HepG2 (cell line): ENCODE measurements at regions not wholly inside any gene's neighbourhood (a gene's known extent, or its start where the extent isn't known, plus 50 kb on each side); places are given as distances from the start of the nearest gene placed in this dataset.

Experiments
- ATAC-seq: fragments of 200-7000 bp; cut with Tn5 transposase; 3 replicates; pipeline ENCODE4 v1.9.1; 2020; ENCODE audit warnings: mild to moderate bottlenecking, moderate library complexity
- BruUV-seq: library from RNA; stranded (reverse); fragments of 400-500 nt; replicated peaks from 2 replicates; lab custom pipeline; 2021; lab: Mats Ljungman, UMichigan
- CTCF ChIA-PET: fragments of 300-600 bp; formaldehyde crosslinking; extraction: SDS; loops from one replicate; lab custom pipeline; 2021; ENCODE audit warnings: low total read pairs, inconsistent platforms, low intra/inter-chr PET ratio; lab: Yijun Ruan, JAX
- POLR2A ChIA-PET: fragments of 350-600 bp; sonication (Branson Sonifier 250); formaldehyde crosslinking; loops from one replicate; lab custom pipeline; 2020; ENCODE audit warnings: antibody characterized with exemption, inconsistent platforms; lab: Yijun Ruan, JAX
- DNase-seq: peaks from one replicate; pipeline ENCODE4 v3.0.0-alpha.2; 2015; ENCODE audit warnings: low spot score
- FAIRE-seq: peaks from 3 replicates; lab custom pipeline; 2011; peaks lifted over from hg19 to GRCh38; lab: Jason Lieb, UNC
- H2AFZ ChIP-seq: one replicate; pipeline ENCODE4 v1.6.1; 2011; ENCODE audit warnings: low read length, inconsistent platforms
- H3K27ac ChIP-seq: fragments of 300-600 bp; 3 replicates; pipeline ENCODE4 v1.8.0; 2011; ENCODE audit warnings: mixed run types, mild to moderate bottlenecking, mixed read lengths, low read length, inconsistent platforms; ENCODE audit not compliant: insufficient read depth; ENCODE audit errors: extremely low read length
- H3K27me3 ChIP-seq, 2 experiments: fragments of 200-600 bp in 1 of 2; 2 replicates in 1 of 2; 3 replicates in 1 of 2; pipeline versions ENCODE4 v1.6.0 to v1.8.0; 2011; ENCODE audit warnings: low read length in 2 of 2, mild to moderate bottlenecking in 2 of 2, moderate library complexity in 2 of 2, inconsistent platforms in 1 of 2; ENCODE audit not compliant: insufficient read depth in 2 of 2, control insufficient read depth in 1 of 2
- H3K36me3 ChIP-seq, 2 experiments: fragments of 200-600 bp in 1 of 2; replicated peaks in 1 of 2; 2 replicates in 1 of 2; 3 replicates in 1 of 2; pipeline versions ENCODE4 v1.5.1 to v1.8.0; 2011; ENCODE audit warnings: low read length in 2 of 2, inconsistent platforms in 1 of 2; ENCODE audit not compliant: insufficient read depth in 2 of 2, control insufficient read depth in 1 of 2
- H3K4me1 ChIP-seq: 2 replicates; pipeline ENCODE4 v1.5.1; 2012; ENCODE audit warnings: low read length, inconsistent platforms; ENCODE audit not compliant: insufficient read depth
- H3K4me2 ChIP-seq: 2 replicates; pipeline ENCODE4 v1.6.0; 2011; ENCODE audit warnings: low read depth, low read length, inconsistent platforms
- H3K4me3 ChIP-seq, 3 experiments: fragments of 200-600 bp in 1 of 3; sonication (generic), shearing (Covaris generic) in 1 of 3; replicated peaks in 1 of 3; 2 replicates each; pipeline ENCODE4 v1.5.1; 2011 to 2016; ENCODE audit warnings: low read length in 3 of 3, inconsistent platforms in 2 of 3, low read depth in 2 of 3, mild to moderate bottlenecking in 2 of 3, control low read depth in 1 of 3, mixed read lengths in 1 of 3; ENCODE audit not compliant: insufficient read depth in 1 of 3
- H3K79me2 ChIP-seq: one replicate; pipeline ENCODE4 v1.6.1; 2011; ENCODE audit warnings: low read length, inconsistent platforms; ENCODE audit not compliant: insufficient read depth
- H3K9ac ChIP-seq: 2 replicates; pipeline ENCODE4 v1.6.0; 2011; ENCODE audit warnings: mild to moderate bottlenecking, low read depth, low read length, inconsistent platforms; ENCODE audit not compliant: insufficient read depth
- H3K9me3 ChIP-seq: 2 replicates; pipeline ENCODE4 v1.5.1; 2012; ENCODE audit warnings: mild to moderate bottlenecking, low read length
- H4K20me1 ChIP-seq: 2 replicates; pipeline ENCODE4 v1.6.0; 2011; ENCODE audit warnings: inconsistent platforms, mild to moderate bottlenecking, low read length, moderate library complexity; ENCODE audit not compliant: insufficient read depth
- PCBP1 ChIP-seq: fragments of 200-400 bp; formaldehyde crosslinking; IDR thresholded peaks from 2 replicates; pipeline ENCODE4 v1.6.1; 2017; ENCODE audit warnings: mild to moderate bottlenecking, low read depth, low read length, borderline replicate concordance
- SATB2 ChIP-seq: sonication (generic); formaldehyde crosslinking; IDR thresholded peaks from 2 replicates; pipeline ENCODE4 v1.5.0; 2020; ENCODE audit warnings: missing genetic modification reagents
- SOX5 ChIP-seq: IDR thresholded peaks from 2 replicates; pipeline ENCODE4 v1.6.1; 2016; ENCODE audit warnings: borderline replicate concordance
- TBP ChIP-seq: sonication (generic); formaldehyde crosslinking; IDR thresholded peaks from 2 replicates; pipeline ENCODE4 v1.5.0; 2020; ENCODE audit warnings: missing genetic modification reagents
- WGBS: methylation state at CpG from one replicate; pipeline ENCODE4 v1.1.6; 2017; ENCODE audit warnings: low lambda C conversion rate; 5-methylcytosine and 5-hydroxymethylcytosine counted together
- in situ Hi-C: cut with HindIII; loops from 2 replicates; pipeline ENCODE4 v1.10.0; 2017; ENCODE audit warnings: low pct_unique_long_range_greater_than_20kb; ENCODE audit not compliant: extremely low pct_ligation_motif_present
- intact Hi-C: fragments of 100-400 bp; cut with micrococcal nuclease; formaldehyde crosslinking; loops from one replicate; pipeline ENCODE4 v1.10.0; 2022; ENCODE audit not compliant: unreplicated experiment
- TF ChIP-seq, protein P1 (sequence below): sonication (generic); formaldehyde crosslinking; IDR thresholded peaks from 2 replicates; pipeline ENCODE4 v1.9.0; 2021; ENCODE audit warnings: missing genetic modification reagents, mild to moderate bottlenecking, borderline replicate concordance
- TF ChIP-seq, protein P2 (sequence below): sonication (generic); formaldehyde crosslinking; conservative IDR thresholded peaks from 2 replicates; pipeline ENCODE4 v1.4.0; 2020; ENCODE audit warnings: missing genetic modification reagents

DNA sequence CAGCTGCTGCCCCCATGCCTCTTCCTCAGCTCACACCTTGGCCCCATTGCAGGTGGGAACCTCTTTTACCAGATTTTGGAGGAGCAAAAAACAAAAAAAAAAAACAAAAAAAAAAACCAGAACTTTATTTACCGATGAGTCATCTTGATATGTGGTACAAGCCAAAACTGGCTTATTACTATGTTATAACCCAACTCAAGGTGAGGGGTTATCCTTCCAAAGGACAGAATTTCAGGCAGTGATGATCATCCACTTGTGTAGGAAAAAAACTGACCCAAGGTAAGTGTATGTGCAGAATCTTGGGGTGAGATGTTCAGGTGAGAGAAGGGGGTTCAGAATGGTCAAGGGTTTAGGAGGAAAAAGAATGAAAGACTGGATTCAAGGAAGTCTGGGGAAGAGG lies 142.6 kb upstream of the FST start:
- FAIRE-seq: no peak
- no peaks in the 10 kb centered on the region for H3K36me3 ChIP-seq
- no peaks in the 10 kb centered on the region for H3K79me2 ChIP-seq
- ATAC-seq: no peak
- BruUV-seq: no TSS peak
- ChIA-PET CTCF (no interaction called here), POLR2A (no interaction called here)
- no peak overlapping the region for H2AFZ ChIP-seq
- no peak overlapping the region for H3K4me3 ChIP-seq
- no peaks in the 10 kb centered on the region for H3K4me1 ChIP-seq
- H3K27me3 ChIP-seq: no peaks in the 10 kb centered on the region
- no peak for DNase-seq
- H3K9me3 ChIP-seq: no peaks in the 10 kb centered on the region
- intact Hi-C loops (no loop called here), in situ Hi-C loops (no loop called here)
- TF ChIP-seq SOX5 (CRISPR knock-in tag) (no peak), PCBP1 (no peak)
- no peaks in the 10 kb centered on the region for H4K20me1 ChIP-seq
- WGBS: 42% methylated on average over 1 of the region's 1 CpG
- H3K9ac ChIP-seq: no peak overlapping the region
- H3K4me2 ChIP-seq: no peak overlapping the region
- H3K27ac ChIP-seq: no peak overlapping the region

DNA sequence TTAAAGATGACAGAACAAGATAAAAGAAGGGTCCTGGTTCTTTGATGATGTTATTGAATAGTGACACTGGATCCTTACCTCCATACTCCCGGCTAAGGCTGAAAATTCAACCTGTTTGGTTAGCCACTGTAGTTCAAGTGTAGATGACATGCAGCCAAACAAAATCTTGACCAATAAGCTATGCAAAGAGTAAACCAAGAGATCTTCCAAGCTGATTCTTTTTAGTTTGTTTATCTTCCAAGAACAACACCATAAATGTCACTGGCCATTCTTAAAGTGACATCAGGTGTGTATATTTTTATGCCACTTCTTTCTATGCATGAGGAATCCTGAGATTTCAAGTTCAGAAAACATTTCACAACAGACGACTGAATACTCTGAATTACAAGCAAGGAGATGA lies 141.5 kb upstream of the FST start:
- FAIRE-seq (no peak), ATAC-seq (no peak), DNase-seq (no peak)
- WGBS: 0% methylated on average over 2 of the region's 2 CpGs
- Histone ChIP-seq H3K36me3 (no peaks in the 10 kb centered on the region), H2AFZ (no peak overlapping the region), H3K4me2 (no peak overlapping the region), H3K9me3 (no peaks in the 10 kb centered on the region), H3K27ac (no peak overlapping the region), H4K20me1 (no peaks in the 10 kb centered on the region), H3K27me3 (no peaks in the 10 kb centered on the region), H3K9ac (no peak overlapping the region), H3K4me1 (no peaks in the 10 kb centered on the region), H3K79me2 (no peaks in the 10 kb centered on the region), H3K4me3 (no peak overlapping the region)
- intact Hi-C loops: no loop called here
- TF ChIP-seq TBP (CRISPR knock-in tag) (no peak), SATB2 (CRISPR knock-in tag) (no peak)
- TF ChIP-seq, protein P1, sequence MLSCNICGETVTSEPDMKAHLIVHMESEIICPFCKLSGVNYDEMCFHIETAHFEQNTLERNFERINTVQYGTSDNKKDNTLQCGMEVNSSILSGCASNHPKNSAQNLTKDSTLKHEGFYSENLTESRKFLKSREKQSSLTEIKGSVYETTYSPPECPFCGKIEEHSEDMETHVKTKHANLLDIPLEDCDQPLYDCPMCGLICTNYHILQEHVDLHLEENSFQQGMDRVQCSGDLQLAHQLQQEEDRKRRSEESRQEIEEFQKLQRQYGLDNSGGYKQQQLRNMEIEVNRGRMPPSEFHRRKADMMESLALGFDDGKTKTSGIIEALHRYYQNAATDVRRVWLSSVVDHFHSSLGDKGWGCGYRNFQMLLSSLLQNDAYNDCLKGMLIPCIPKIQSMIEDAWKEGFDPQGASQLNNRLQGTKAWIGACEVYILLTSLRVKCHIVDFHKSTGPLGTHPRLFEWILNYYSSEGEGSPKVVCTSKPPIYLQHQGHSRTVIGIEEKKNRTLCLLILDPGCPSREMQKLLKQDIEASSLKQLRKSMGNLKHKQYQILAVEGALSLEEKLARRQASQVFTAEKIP (CRISPR knock-in tag): no peak
- TF ChIP-seq, protein P2, sequence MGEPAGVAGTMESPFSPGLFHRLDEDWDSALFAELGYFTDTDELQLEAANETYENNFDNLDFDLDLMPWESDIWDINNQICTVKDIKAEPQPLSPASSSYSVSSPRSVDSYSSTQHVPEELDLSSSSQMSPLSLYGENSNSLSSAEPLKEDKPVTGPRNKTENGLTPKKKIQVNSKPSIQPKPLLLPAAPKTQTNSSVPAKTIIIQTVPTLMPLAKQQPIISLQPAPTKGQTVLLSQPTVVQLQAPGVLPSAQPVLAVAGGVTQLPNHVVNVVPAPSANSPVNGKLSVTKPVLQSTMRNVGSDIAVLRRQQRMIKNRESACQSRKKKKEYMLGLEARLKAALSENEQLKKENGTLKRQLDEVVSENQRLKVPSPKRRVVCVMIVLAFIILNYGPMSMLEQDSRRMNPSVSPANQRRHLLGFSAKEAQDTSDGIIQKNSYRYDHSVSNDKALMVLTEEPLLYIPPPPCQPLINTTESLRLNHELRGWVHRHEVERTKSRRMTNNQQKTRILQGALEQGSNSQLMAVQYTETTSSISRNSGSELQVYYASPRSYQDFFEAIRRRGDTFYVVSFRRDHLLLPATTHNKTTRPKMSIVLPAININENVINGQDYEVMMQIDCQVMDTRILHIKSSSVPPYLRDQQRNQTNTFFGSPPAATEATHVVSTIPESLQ (CRISPR knock-in tag): no peak
- POLR2A ChIA-PET: no interaction called here
- in situ Hi-C loops: no loop called here
- BruUV-seq: no TSS peak
- CTCF ChIA-PET: no interaction called here
